ENCODE measurements at regions not wholly inside any gene's neighbourhood (a gene's known extent, or its start where the extent isn't known, plus 50 kb on each side); places are given as distances from the start of the nearest gene placed in this dataset.
A peak's percentile ranks its signal among the peaks of the same experiment; 100 is the strongest.
"Not testable (repeated sequence)": the region's sequence is repeated elsewhere in the genome, so short reads cannot be mapped to it uniquely, and the experiment has no call there.

DNA sequence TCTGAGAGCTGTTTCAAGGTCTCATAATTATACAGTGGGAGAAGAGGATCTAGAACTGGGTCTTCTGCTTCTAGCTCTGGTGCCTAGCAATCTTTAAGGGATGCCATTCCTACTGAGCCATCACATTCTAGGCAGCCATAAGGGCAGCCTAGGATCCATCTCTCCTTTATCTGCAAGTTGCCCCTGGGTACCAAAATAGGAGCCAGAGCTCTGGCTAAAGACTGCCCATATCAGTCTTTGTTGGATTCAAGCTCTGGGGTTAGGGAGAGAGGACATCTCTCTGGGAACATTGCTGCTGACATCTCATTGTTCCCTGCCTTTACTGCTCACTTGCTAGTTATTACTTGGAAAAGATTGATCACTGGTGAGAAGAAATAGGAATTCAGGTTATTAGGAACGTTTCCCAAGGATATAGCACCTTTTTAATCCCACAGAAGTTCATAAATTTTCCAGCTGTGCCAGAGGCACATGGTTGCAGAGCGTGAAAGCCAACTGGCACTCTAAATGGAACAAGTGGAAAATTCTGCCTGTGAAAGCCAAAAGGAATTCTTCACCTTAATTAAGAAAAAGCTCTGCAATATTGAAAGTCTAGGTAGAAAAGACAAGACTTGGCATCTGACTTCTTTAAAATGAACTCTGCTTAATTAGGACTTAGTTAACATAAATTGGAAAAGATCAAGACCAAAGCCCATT, 102.2 kb downstream of the CDC42EP3 start:
- no peak for DNase-seq (ENCODE audit: low read depth in 2 of 2, low spot score in 1 of 2)

DNA sequence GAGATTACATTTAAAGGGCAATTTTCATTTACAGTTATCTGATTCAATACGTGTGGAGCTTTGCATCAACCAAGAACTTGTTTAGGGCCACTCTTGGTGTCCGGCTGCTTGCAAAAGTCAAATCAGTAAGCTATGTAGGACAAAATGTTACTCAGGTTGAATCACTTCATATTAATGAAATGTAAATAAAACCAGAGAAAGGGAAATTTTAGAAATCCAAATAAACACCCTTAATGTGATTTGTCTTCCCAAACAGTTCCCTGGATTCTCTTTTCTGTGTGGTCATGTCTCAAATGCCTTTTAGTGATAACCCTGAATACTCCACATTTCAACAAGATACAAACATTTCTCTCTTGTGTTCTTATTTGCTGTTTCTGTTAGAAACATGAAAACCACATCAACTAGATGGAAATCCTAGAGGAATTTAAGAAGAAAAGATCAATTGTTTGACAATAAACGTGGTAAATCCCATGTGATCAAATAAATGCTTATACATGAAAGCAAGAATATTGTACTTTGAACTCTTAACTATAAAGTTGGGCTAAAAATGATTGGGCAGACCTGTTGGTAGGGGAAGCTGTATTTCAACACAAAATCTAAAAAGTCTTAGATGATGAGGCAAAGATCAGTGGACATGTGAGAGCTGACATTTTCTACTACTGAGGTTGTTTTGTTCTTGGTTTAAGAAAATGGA, 101.3 kb downstream of the CDC42EP3 start:
- no peak for DNase-seq (ENCODE audit: low read depth in 2 of 2, low spot score in 1 of 2)

DNA sequence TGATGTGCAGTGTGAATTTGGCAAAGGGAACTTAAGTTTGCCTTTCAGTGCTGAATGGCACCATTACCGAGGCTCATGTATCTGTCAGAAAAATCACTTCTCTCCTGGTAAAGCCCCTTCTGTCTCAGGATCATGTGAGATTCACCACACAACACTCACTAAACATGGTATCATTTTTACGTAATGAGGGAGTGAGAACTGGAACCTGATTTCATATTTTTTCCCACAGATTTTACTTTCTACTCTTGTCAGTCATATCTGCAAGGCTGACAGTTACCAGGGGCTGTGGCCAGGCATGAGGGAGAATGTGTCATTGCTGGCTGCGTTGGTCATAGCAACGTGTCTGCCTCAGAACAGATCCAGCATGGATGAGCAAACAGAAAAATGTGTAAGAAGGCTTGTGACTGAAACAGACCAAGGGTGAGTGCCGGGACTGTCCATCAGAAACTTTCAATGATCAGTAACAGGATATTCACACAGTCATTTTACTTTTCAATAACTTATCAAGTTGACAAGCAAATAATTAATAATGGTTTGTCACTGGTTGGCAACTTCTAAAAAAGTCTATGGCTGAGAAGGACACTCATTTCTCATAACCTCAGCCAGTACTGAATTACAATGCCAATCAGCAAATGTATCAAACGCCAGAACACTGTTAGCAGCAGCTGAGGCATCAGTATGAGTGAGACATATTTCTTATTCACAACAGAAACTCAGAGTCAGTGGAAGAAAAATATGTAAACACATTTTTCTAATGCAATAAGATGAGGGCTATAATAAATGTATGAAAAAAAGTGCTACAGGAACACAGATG, 100.5 kb downstream of the CDC42EP3 start:
- no peak for DNase-seq (ENCODE audit: low read depth in 2 of 2, low spot score in 1 of 2)

DNA sequence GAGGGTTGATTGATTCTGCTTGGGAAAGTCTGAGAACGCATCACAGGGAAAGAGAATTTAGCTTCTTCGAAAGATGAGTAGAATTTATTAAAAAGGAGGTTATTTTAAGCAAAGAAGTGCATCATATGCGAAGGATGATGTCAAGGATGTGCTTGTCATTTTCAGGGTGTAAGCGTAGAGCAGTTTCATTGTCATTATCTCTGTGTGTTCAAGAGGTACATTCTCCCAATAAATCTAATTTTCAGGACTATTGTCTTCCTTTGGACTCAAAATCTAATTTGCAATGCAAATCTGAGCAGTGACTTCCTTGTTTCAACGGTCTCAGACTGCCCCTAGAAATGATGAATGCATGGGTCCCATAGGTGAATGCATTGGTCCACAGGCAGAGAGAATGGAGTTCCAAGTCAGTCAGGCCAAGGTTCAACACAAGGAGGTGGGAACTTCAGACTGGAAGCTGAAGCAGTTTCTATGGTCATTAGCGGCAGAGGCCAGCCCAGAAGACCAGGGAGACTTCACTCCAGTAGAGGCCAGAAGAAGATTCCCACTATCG, 99.8 kb downstream of the CDC42EP3 start:
- DNase-seq (ENCODE audit: low read depth in 2 of 2, low spot score in 1 of 2): no peak

DNA sequence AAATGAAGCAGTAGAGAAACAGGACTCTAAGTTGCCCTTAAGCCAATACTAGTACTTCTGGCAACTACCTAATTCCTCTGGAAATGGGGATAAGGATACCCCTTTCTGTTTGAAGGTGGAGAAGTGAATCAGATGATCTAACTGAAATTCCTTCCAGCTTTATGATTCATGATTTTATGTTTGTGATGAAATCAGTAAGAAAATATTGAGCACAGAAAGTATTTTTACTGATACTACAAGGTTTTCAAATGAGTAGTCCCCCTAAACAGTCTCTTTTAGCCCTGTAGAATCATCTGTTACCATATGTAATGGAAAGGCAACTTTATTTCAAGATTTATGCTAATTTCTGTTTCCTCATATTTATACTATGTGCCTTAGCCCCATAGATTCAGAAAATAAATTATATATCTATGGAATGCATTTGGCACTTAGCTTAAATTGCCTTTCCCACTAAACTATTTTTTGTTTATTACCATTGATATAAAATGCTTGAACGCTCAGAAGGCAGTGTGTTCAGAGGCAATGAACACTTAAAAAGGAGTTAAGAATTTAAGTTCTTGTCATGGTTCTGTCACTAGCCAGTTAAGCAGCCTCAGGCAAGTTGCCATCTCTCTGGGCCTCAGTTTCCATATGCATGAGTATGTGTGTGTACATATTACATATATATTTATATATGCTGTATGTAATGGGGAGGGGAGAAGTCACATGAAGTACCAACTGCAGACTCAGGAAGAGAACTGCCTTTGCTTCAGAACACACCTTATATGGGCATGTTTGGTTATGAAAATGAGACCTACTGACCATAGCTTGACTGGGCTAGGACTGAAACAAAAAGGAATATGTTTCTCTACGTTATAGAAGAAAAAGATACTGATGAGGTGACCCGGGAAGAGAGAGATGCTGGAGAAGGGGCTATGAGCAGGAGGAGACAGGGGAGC, 97.7 kb downstream of the CDC42EP3 start:
- no peak for DNase-seq (ENCODE audit: low read depth in 2 of 2, low spot score in 1 of 2)

DNA sequence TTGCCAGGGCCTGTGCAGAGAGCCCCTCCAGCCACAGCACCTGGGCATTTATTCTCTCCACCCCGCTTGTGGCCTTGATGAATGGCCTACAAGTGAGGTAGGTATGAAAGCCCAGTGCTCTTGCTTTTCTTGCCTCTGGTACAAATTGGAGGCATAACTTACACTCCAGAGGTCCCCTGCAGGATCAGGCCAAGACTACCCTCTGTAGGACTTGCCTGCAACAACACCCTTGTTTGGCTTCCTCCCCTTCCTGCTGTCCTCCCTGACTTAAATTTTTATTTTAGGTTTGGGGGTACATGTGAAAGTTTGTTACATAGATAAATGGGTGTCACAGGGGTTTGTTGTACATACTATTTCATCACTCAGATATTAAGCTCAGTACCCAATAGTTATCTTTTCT, 95.7 kb downstream of the CDC42EP3 start:
- DNase-seq (ENCODE audit: low read depth in 2 of 2, low spot score in 1 of 2): no peak

DNA sequence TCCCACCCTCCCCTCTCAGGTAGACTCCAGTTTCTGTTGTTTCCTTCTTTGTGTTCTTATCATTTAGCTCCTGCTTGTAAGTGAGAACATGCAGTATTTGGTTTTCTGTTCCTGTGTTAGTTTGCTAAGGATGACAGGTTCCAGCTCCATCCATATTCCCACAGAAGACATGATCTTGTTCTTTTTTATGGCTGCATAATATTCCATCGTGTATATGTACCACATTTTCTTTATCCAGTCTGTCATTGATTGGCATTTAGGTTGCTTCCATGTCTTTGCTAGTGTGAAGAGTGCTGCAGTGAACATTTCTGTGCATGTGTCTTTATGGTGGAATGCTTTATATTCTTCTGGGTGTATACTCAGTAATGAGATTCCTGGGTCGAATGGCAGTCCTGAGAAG, 95.2 kb downstream of the CDC42EP3 start:
- DNase-seq (ENCODE audit: low read depth in 2 of 2, low spot score in 1 of 2): not testable (repeated sequence)

DNA sequence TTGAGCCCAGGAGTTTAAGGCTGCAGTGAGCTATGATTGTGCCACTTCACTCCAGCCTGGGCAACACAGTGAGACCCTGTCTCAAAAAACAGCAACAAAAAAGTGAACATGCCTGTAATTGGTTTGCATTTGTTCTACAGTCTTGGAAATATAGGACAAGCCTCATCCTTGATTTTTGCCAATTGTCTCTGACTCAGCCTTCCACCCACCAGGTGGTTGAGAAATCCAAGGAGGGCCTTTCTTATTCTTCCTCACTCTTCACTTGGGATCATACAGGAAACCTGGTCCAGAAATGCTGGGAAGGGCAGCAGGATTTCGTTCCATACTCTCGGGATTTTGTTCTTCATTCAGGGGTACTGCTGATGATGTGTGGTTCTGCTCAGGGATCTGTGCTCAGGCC, 94.6 kb downstream of the CDC42EP3 start:
- DNase-seq (ENCODE audit: low read depth in 2 of 2, low spot score in 1 of 2): no peak

DNA sequence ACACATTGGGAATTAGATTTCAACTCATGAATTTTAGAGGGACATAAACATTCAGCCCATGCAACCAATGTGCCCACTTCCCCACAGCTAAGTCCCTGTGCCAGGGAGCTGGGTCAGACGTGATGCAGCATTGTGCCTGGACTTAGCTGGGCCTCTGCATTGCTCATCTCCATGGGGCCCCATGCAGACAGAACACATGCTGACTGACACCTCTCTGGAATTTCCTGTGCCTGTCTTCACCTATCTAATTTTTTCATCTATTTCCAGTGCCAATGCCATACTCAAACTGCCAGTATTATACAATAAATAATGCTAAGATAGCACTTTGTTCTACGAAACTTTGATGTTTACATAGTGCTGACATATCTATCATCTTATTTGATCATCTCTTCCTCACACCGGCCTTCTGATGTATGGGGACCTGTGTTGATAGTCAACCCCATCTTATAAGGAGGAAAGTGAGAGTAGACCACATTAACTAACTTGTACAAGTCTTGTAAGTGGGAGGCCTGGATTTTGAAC, 92.2 kb downstream of the CDC42EP3 start:
- DNase-seq (ENCODE audit: low read depth in 2 of 2, low spot score in 1 of 2): no peak

DNA sequence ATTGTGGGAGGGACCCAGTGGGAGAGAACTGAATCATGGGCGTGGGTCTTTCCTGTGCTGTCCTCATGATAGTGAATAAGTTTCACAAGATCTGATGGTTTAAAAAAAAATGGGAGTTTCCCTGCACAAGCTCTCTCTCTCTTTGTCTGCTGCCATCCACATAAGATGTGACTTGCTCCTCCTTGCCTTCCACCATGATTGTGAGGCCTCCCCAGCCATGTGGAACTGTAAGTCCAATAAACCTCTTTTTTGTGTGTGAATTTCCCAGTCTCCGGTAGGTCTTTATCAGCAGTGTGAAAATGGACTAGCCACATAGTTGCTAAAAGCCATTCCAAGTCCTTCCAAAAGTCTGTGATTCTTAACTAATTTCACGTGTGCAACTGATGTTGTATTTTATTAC, 91.5 kb downstream of the CDC42EP3 start:
- not testable (repeated sequence) for DNase-seq (ENCODE audit: low read depth in 2 of 2, low spot score in 1 of 2)

DNA sequence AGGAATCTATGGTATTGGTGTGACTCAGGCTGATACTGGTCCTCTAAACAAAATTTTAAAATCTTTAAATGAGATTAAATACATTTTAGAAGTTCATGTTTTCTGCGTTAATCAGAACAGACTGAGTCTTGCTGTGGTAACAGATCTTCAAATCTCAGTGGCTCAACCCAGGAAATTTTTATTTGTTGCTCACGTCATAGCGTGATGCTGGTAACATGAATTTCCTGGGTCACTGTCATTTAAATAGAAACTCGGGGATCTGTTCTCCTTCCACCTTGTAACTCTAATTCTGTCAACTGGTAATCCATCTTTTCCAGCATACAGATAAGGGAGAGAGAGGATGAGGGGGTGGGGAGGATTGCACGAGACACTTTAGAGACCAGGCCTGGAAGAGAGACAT, 90.0 kb downstream of the CDC42EP3 start:
- DNase-seq (ENCODE audit: low read depth in 2 of 2, low spot score in 1 of 2): no peak

DNA sequence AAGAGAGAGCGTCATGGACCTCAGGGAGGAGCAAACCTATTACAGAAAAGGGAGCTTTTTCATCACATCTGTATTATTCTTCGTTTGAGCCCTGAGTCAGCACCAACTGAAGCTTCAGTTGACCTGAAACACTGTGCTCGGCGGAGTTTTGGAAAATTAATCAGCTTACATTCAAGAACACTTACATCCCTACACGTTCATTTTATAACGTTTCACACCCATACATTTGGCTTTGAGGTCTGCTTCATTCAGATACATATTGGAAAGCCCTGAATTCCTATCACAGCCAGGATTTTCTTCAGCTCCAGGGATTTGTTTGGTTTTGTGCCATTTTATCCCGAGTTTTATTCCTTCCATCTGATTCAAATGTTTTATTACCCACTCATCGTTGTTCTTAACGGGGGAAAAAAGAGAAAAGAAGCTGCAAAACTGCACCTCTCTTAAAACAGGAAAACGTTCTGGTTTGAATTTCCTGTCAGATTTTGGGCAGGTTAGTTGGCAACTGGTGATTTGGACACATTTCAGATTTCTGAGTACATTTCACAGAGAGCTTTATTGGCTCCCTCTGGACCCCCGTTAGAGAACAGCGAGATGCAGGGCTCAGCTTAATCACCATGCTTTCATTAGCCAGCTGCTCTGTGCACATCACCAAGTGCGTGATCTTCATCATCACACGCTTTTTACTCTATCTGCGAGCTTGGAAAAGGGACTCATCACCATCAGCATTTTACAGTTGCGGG, 88.8 kb downstream of the CDC42EP3 start:
- no peak for DNase-seq (ENCODE audit: low read depth in 2 of 2, low spot score in 1 of 2)

DNA sequence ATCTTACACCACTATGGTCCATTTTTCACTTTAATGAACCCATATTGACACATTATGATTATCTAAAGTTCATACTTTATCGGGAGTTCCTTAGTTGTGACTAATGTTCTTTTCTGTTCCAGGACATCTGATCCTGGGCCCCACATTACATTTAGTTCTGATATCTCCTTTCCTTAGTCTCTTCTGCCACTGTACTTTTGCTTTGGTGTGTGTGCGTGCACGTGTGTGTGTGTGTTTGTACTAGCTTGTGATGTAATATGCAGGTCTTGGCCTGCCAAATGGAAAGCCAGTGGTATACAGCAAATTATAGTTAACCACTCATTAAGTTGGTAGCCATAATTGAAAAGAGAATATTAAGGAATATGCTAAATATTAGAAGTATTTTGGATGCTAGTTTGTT, 88.0 kb downstream of the CDC42EP3 start:
- DNase-seq (ENCODE audit: low read depth in 2 of 2, low spot score in 1 of 2): no peak

DNA sequence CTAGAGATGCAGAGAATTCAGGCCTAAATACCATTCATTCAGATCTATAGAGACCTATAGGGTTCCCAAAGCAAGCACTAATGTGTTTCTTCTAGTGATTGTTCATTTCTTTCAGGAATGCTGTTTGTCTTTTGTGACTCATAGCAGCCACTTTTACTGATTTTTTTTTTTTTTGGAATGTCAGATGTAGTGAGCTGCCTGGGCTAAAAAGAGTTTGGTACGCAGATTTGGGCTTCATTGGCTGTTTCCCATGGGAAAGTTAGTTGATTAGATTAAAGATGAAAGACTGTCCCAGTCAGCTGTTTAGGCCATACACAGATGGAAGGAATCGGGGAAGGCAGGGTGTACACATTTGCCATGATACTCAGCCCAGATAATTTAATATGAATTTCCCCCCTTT, 87.6 kb downstream of the CDC42EP3 start:
- no peak for DNase-seq (ENCODE audit: low read depth in 2 of 2, low spot score in 1 of 2)

DNA sequence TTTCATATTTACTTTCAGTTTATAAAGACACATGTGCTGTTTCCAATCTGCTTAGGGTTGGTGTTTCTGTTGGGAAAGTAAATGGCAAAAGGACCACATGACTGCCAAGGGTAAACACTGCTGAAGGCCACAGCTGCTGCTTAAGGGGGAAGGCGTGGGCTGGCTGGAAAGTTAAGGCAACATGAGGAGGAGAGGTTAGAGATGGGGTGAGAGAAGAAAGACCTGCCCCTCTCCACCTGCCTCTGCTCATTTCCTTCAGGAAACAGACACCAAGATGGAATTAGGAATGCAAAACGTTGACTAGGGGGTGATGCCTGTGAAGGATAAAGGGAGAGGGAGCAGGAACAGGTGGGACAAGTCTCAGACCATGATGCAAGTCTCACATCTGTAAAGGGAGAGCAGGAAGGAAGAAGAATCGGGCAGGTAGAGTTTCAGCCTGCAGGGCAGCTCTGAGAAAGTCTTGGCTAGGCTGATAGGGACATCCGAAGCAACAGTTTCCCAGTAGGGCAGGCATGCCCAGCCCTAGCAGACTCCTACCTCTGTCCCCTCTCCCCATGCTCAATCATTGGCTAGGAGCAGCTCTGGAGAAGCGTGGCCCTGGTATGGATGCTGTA, 86.0 kb downstream of the CDC42EP3 start:
- DNase-seq (ENCODE audit: low read depth in 2 of 2, low spot score in 1 of 2): no peak

DNA sequence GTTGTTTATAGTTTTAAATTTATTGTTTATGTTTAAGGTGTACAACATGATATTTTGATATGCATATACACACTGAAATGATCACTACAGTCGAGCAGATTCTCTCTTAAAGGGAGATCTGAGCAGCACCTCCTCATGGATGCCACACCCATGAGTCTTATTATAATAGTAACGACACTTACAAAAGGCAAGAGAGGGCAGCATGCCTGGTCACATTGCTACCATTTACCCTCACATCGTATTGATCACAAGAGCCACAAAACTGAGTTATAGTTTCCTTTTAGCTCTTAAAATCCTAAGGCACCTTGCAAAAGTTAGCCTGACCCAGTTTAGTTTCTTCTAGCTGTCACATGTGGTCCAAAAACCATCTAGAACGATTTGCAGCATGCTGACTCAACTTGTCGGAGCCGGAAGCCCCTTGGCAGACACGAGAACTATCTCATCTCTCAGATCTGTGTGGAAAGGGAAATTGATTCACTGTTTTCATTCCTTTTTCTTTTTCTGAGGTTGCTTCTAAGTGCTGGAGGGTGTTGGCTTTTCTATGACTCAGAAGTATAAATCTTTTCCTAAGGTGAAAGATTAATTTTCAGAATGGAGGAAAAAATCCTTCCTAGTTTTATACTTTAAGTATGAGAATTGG, 85.3 kb downstream of the CDC42EP3 start:
- peak; percentile 26 to 50 for DNase-seq (ENCODE audit: low read depth in 2 of 2, low spot score in 1 of 2)

DNA sequence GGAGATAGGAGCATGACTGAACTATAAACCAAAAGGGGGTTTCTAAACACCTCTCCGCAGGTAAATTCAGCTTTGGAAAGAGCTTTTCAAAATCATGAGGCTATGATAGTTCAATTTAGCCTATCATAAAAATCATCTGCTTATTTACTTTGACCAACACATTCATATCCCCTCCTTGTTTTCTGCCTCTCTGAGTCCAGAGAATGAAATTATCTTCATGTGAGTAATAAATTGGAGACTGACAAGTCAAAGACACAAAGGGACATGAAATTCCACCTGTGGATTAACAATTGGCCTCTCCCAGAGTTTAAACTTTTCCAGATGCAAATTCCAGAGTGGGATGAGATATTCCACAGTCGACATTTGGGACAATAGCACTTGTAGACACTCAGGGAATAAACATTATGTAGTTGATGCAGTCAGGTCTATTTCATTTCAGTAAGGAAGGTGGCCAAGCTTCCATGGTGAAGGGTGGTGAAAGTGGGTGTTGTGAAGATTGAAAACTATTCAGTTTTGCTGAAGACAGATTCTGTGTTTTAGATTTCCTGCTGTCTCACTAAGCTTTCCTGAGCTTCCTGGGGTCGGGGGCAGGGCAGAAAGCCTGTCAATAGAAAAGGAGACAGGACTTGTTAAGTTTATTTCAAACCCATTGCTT, 84.7 kb downstream of the CDC42EP3 start:
- DNase-seq (ENCODE audit: low read depth in 2 of 2, low spot score in 1 of 2): no peak

DNA sequence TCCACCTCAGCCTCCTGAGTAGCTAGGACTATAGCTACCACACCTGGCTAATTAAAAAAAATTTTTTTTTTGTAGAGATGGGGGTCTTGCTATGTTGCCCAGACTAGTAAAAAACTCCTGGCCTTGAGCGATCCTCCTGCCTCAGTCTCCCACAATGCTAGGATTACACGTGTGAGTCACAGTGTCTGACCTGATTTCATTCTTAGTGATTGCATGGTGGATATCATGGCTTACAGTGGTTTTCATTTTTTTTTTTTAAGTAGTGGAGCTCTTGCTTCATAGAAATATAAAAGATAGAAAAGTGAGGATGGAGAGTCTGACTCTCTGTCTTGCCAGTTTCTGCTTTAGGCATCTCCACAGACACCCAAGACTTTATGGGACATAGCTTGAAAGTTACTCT, 83.6 kb downstream of the CDC42EP3 start:
- no peak for DNase-seq (ENCODE audit: low read depth in 2 of 2, low spot score in 1 of 2)

All from stimulated activated CD8-positive, alpha-beta memory T cell treated with anti-CD3 and anti-CD28 coated beads, Interleukin-4, amount 100 ng/mL, for 1 hour (primary cell).